Bronchial epithelial cell (primary cell): ENCODE measurements at regions not wholly inside any gene's neighbourhood (a gene's known extent, or its start where the extent isn't known, plus 50 kb on each side); places are given as distances from the start of the nearest gene placed in this dataset.

Source experiments
- DNase-seq: peaks from one replicate; pipeline ENCODE4 v3.0.0-alpha.2; 2010; ENCODE audit warnings: low read depth
- FAIRE-seq: peaks from 2 replicates; lab custom pipeline; 2011; peaks lifted over from hg19 to GRCh38; lab: Jason Lieb, UNC
- H3K27me3 ChIP-seq: 2 replicates; pipeline ENCODE4 v1.5.1; 2011; ENCODE audit warnings: low read length; ENCODE audit not compliant: control insufficient read depth, insufficient read depth
- H3K36me3 ChIP-seq: 2 replicates; pipeline ENCODE4 v1.5.1; 2011; ENCODE audit warnings: low read length; ENCODE audit not compliant: control insufficient read depth, insufficient read depth
- H3K4me3 ChIP-seq: 2 replicates; pipeline ENCODE4 v1.5.1; 2011; ENCODE audit warnings: mild to moderate bottlenecking, low read depth, low read length, control low read depth
- CTCF ChIP-seq: IDR thresholded peaks from 2 replicates; pipeline ENCODE4 v1.5.1; 2011; ENCODE audit warnings: mild to moderate bottlenecking, moderate library complexity, low read length, control low read depth, inconsistent platforms; ENCODE audit not compliant: insufficient read depth, severe bottlenecking

GRCh38 chr22:27131346-27131745 lies 474.0 kb downstream of the MIAT start:
- H3K36me3 ChIP-seq: no peaks in the 10 kb centered on the region
- DNase-seq (no peak), FAIRE-seq (no peak)
- TF ChIP-seq CTCF: no peak
- no peaks in the 10 kb centered on the region for H3K27me3 ChIP-seq
- no peak overlapping the region for H3K4me3 ChIP-seq

DNA sequence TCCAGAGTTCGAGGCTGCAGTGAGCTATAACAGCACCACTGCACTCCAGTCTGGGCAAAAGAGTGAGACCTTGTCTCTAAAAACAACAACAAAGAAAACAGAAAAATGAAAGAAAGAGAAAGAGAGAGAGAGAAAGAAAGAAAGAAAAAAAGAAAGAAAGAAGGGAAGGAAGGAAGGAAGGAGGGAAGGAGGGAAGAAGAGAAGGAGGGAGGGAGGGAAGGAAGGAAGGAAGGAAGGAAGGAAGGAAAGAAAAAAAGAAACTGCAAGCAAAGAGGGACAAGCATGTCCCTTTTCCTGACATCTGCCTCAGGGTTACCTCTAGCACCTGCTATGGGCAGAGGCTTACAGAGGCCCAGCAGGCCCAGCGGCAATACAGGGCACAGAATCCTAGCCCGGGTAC lies 475.0 kb downstream of the MIAT start:
- DNase-seq (no peak), FAIRE-seq (no peak)
- H3K4me3 ChIP-seq: no peak overlapping the region
- no peaks in the 10 kb centered on the region for H3K27me3 ChIP-seq
- TF ChIP-seq CTCF: no peak
- H3K36me3 ChIP-seq: no peaks in the 10 kb centered on the region

GRCh38 chr22:27133019-27133431 lies 475.6 kb downstream of the MIAT start:
- TF ChIP-seq CTCF: no peak
- no peak for DNase-seq
- Histone ChIP-seq H3K27me3 (peaks cover under 1% of the 10 kb centered on the region), H3K4me3 (no peak overlapping the region), H3K36me3 (no peaks in the 10 kb centered on the region)
- no peak for FAIRE-seq

DNA sequence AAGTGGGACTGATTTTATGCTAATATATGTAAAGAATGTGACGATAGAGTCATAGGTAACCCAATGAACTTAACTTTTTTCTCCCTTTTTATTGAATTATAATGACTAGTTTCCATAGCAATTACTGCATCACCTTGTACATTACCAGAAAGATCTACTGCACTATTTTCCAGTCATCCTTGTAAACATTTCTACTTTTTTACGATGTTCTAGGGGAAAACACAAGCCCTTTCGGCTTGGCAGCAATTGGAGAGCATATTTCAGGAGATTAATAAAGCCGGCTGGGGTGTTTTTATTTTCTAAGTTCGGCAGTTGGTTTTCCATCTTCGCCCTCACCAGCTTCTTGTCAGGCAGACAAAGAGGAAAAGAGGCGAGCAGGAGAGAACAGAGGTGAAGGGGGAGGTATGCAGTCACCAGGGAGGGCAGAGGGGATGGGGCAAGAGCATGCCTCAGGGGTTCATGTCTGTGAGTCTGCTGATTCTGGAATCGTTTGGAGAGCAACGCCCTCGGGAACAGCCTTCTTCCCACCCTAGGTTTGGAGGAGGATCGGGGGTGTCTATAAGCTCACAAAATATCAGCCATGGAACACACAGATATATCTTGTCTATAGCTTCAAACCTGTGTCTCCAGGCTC lies 476.4 kb downstream of the MIAT start:
- Histone ChIP-seq H3K4me3 (no peak overlapping the region), H3K27me3 (peaks cover 2% of the 10 kb centered on the region), H3K36me3 (no peaks in the 10 kb centered on the region)
- DNase-seq: peak; percentile 70
- no peak for TF ChIP-seq CTCF
- FAIRE-seq: no peak

- H3K4me3 ChIP-seq: no peak overlapping the region
- H3K27me3 ChIP-seq: peaks cover 2% of the 10 kb centered on the region
- H3K36me3 ChIP-seq: no peaks in the 10 kb centered on the region
- peak; percentile 32 for FAIRE-seq
- TF ChIP-seq CTCF: no peak
- peak; percentile 96 for DNase-seq
These were observed 476.9 kb downstream of the MIAT start for GRCh38 chr22:27134315-27134701.
